HG02610 (cell line): ENCODE measurements at regions not wholly inside any gene's neighbourhood (a gene's known extent, or its start where the extent isn't known, plus 50 kb on each side); places are given as distances from the start of the nearest gene placed in this dataset.

Experiments used
- ATAC-seq: cut with Tn5 transposase; IDR thresholded peaks from one replicate; pipeline ENCODE4 v1.9.1; 2021; ENCODE audit warnings: mild to moderate bottlenecking, moderate library complexity; ENCODE audit not compliant: unreplicated experiment

- ATAC-seq, result no peak
Observed at GRCh38 chr1:60987904-60988303, 94.5 kb upstream of the NFIA start.

DNA sequence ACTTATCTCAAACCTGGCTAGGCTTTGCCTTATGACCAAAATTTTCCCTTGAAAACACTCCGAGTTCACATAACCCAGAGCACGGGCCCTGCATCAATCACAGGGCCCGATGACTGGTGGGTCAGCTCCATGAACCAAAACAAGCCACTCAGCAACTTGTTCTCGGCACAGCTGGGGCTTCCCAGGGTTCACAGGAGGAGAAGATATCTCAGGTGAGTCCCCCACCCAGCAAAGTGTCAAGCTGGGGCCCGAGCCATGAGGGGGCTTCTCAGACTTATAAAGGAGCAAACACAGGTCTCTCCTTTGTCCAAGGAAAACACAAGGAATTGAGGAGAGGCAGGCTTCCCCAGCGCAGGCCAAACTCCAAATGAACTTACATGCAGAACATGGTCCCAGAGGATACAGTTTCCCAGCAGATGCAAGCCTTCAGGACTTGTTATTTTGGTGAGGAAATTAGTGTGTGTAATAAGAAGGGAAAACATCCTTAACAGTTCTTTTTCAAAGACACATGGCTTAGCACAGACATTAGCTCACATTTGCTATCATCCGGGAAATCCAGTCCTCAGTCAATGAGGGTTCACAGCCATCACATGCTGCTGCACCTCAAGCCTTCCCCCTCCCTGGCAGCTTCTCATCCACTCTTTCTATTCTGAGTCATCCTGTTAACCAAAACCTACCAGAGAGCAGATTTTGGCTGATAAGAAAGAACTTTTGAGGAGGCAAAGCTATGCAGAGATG, 98.1 kb upstream of the NFIA start:
- ATAC-seq, result no peak

DNA sequence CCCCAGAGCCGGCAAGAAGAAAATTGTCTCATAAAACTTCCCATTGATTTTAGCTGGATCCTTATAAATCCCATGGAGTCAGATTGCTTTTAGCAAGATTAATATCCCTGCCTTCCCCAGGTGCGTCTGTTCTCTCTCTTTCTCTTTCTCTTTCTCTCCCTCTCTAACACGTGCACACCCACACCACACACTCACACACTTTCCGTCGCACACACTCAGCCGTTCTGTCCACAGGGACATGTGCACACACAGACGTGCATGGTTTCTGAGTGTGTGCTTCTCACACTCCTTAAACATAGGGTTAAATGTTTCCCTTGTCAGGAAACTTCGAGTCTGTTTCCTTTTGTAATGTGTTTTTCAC, 98.7 kb upstream of the NFIA start:
- ATAC-seq, result no peak

DNA sequence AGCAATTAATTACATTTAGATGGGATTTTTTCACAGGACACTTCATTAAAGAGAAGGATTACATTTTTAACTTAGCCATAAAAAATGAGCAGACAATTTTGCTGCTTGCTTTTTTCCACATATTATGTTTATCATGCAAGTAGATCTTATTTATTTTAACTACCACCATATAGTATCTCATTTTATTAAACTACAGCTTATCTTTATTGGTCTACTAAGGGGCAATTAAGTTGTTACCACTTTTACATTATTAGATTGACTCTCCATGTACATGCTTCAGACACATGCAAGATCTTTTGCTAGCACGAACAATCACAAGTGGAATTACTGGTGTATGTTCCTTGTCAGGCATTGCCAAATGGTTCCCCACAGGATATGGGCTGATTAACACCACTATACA, 99.8 kb upstream of the NFIA start:
- no peak for ATAC-seq

DNA sequence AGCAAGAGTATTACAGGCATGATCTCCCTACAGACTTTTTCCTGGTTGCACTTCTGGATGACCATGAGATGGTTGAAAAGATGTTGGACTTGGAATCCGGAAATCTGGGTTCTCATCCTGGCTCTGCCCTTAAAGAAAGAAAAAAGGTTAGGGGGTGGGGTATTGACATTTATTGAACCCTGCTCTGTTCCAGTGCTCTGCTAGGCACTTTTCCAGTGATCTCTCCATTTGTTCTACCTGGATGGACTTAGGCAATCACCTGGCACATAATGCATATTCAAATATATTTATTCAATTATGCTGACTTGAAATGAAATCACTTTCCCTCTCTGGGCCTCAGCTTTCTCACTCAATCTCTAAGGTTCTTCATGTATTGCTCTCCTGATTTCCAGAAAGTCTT, 101.0 kb upstream of the NFIA start:
- no peak for ATAC-seq

- ATAC-seq, result peak; percentile 93
Observed at GRCh38 chr1:60978421-60979357, 103.7 kb upstream of the NFIA start.

DNA sequence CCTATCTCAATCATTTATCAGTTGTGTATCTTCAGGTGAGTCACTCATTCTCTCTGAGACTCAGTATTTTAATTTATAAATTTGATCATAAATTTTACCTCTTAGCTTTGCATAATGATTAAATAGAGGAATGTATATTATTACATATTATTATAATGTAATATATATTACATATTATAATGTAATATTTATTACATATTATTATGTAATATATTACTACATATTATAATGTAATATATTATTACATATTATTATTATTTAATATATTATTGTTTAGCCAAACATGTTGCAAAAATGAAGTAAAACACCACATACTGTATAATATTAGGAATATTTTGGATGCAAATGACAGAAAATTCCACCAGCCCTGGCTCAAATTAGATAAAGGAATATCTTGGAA, 104.7 kb upstream of the NFIA start:
- no peak for ATAC-seq

- ATAC-seq, result no peak
Observed at GRCh38 chr1:60974524-60975372, 107.6 kb upstream of the NFIA start.

GRCh38 chr1:60973668-60974067, 108.7 kb upstream of the NFIA start:
- ATAC-seq, result no peak

DNA sequence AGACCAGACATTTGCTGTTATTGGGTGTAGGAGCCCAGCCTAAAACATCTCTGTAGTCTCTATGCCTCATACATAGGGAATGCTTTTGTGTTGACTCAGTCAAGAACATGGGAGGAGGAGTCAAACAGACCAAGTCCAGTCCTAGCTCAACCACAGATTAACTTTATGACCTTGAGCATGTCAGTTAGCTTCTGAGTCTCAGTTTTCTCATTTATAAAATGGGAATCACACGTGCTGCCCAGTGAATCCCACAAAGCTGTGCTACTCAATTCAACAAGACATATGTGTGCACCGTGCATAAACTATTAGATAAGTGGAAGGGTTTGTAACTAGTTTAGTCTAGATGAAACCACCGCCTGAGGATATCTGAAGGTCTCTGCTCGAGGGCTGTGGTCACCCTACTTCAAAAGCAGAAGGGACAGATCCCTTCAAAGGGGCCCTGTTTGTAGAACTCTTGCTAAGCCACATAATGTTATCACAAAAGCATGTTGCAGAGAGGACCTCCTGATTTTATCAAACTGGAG, 109.5 kb upstream of the NFIA start:
- ATAC-seq, result no peak

DNA sequence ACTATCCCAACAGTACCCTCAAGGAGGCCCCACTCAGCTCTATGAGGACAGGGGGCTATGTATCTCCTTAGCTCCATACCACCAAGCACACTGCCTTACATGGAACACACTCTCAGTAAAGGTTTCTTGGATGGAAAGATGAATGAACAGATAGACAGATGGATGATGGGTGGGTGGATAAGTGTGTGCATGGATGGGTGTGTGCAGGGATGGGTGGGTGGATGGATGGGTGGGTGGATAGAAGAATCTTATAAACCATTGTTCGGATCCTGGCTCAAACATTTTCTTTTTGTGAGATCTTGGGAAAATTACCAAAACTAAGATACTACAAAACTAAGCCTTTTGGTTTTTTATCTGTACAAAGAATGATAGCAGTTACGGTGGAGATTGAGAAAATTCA, 111.0 kb upstream of the NFIA start:
- ATAC-seq, result no peak

- ATAC-seq, result no peak
Observed at GRCh38 chr1:60969971-60970509, 112.3 kb upstream of the NFIA start.

- no peak for ATAC-seq
Observed at GRCh38 chr1:60965280-60965854, 117.0 kb upstream of the NFIA start.

GRCh38 chr1:60963167-60963940, 119.0 kb upstream of the NFIA start:
- no peak for ATAC-seq

- no peak for ATAC-seq
Observed at GRCh38 chr1:60960891-60961461, 121.4 kb upstream of the NFIA start.

DNA sequence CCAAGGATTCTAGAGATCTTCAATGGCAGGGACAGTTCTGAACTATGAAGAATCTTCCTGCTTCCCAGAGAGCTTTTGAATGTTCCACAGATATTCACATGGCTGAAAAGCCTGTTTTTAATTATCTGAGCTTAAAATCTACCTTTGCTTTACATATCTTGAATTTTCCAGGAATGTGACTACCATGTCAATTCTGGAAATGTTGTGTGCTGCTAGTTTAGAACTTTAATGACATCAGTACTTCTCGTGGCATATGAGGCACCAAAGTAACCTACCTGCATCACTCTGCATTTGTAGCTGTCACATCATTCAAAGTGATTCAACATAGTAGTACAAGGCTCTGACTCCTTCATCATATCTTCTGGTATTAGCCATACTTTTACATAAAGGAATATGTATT, 122.7 kb upstream of the NFIA start:
- ATAC-seq, result no peak

DNA sequence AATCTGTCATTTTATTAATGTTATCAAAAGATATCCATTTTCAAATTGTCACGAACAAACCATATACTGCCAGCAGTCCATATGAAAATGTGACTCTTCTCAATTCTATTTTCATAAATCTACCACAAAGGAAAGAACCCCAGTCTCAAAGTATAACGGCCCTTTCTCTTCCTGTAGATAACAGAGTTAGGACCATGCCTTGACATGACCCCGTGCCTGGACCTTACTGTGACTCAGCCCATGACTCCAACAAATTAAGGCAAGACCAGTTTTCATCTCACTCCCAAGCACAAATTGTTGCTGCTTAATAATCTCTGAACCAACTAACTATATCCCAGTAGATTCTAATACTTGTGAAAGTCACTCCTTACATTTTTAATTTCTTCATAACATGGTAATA, 124.4 kb upstream of the NFIA start:
- ATAC-seq, result no peak

- no peak for ATAC-seq
Observed at GRCh38 chr1:60956520-60956919, 125.8 kb upstream of the NFIA start.

- ATAC-seq, result no peak
Observed at GRCh38 chr1:60952612-60953111, 129.7 kb upstream of the NFIA start.
